ENCODE measurements at regions not wholly inside any gene's neighbourhood (a gene's known extent, or its start where the extent isn't known, plus 50 kb on each side); places are given as distances from the start of the nearest gene placed in this dataset.

GRCh38 chr10:44309361-44309760 is 75.5 kb downstream of the CXCL12 start:
- 66 to 78% methylated on average over 4 of the region's 4 CpGs for WGBS, 2 donors
- no peak overlapping the region for H3K4me3 ChIP-seq
- H3K4me1 ChIP-seq = peaks cover 0 to 17% (median 2%) of the 10 kb centered on the region in 4 donors
- TF ChIP-seq CTCF (IDR thresholded peaks at IDR 0.05) (no peak), POLR2A (IDR thresholded peaks at IDR 0.05) (no peak)
- no peak for DNase-seq (ENCODE audit: low spot score in 2 of 2)
- no peaks in the 10 kb centered on the region for H3K36me3 ChIP-seq
- H3K27me3 ChIP-seq = no peaks in the 10 kb centered on the region
- H3K9me3 ChIP-seq = no peaks in the 10 kb centered on the region
- no peak overlapping the region for H3K27ac ChIP-seq

- H3K36me3 ChIP-seq = no peaks in the 10 kb centered on the region
Observed at GRCh38 chr10:44308935-44309334, 76.0 kb downstream of the CXCL12 start.

GRCh38 chr10:44307691-44308090 is 77.2 kb downstream of the CXCL12 start:
- Histone ChIP-seq H3K9me3 (no peaks in the 10 kb centered on the region), H3K27me3 (no peaks in the 10 kb centered on the region), H3K36me3 (no peaks in the 10 kb centered on the region), H3K4me1 (peaks cover 0 to 17% (median 2%) of the 10 kb centered on the region in 4 donors), H3K4me3 (no peak overlapping the region), H3K27ac (no peak overlapping the region)
- TF ChIP-seq POLR2A (IDR thresholded peaks at IDR 0.05) (no peak), CTCF (IDR thresholded peaks at IDR 0.05) (no peak), EP300 (IDR thresholded peaks at IDR 0.05) (no peak)
- 88 to 92% methylated on average over 3 of the region's 3 CpGs for WGBS, 2 donors
- DNase-seq (ENCODE audit: low spot score in 2 of 2) = no peak

More at GRCh38 chr10:44308935-44309334, 76.0 kb downstream of the CXCL12 start:
- no peak for TF ChIP-seq CTCF (IDR thresholded peaks at IDR 0.05)
- TF ChIP-seq POLR2A (IDR thresholded peaks at IDR 0.05) = no peak
- TF ChIP-seq EP300 (IDR thresholded peaks at IDR 0.05) = no peak
- no peak for DNase-seq (ENCODE audit: low spot score in 2 of 2)
- no peak overlapping the region for H3K27ac ChIP-seq
- H3K4me1 ChIP-seq = peaks cover 0 to 17% (median 2%) of the 10 kb centered on the region in 4 donors
- WGBS, 2 donors = 90 to 94% methylated on average over 4 of the region's 4 CpGs
- no peaks in the 10 kb centered on the region for H3K27me3 ChIP-seq
- no peaks in the 10 kb centered on the region for H3K9me3 ChIP-seq
- H3K4me3 ChIP-seq = no peak overlapping the region

GRCh38 chr10:44306762-44307161 is 78.1 kb downstream of the CXCL12 start:
- Histone ChIP-seq H3K27me3 (no peaks in the 10 kb centered on the region), H3K27ac (no peak overlapping the region), H3K9me3 (no peaks in the 10 kb centered on the region), H3K4me3 (no peak overlapping the region), H3K4me1 (peaks cover 0 to 17% (median 2%) of the 10 kb centered on the region in 4 donors), H3K36me3 (no peaks in the 10 kb centered on the region)
- no peak for DNase-seq (ENCODE audit: low spot score in 2 of 2)
- WGBS, 2 donors = 81 to 89% methylated on average over 2 of the region's 2 CpGs
- TF ChIP-seq EP300 (IDR thresholded peaks at IDR 0.05) (no peak), CTCF (IDR thresholded peaks at IDR 0.05) (no peak), POLR2A (IDR thresholded peaks at IDR 0.05) (no peak)

GRCh38 chr10:44306147-44306710 is 78.7 kb downstream of the CXCL12 start:
- Histone ChIP-seq H3K9me3 (no peaks in the 10 kb centered on the region), H3K4me1 (peaks cover 0 to 13% (median under 1%) of the 10 kb centered on the region in 4 donors), H3K4me3 (no peak overlapping the region), H3K36me3 (no peaks in the 10 kb centered on the region), H3K27me3 (no peaks in the 10 kb centered on the region), H3K27ac (no peak overlapping the region)
- WGBS, 2 donors = 38 to 52% methylated on average over 4 of the region's 4 CpGs
- TF ChIP-seq POLR2A (IDR thresholded peaks at IDR 0.05) (no peak), CTCF (IDR thresholded peaks at IDR 0.05) (no peak), EP300 (IDR thresholded peaks at IDR 0.05) (no peak)
- no peak for DNase-seq (ENCODE audit: low spot score in 2 of 2)

Measured in tibial nerve (tissue), 4 donors.